CD4-positive, alpha-beta T cell (primary cell): ENCODE measurements at regions not wholly inside any gene's neighbourhood (a gene's known extent, or its start where the extent isn't known, plus 50 kb on each side); places are given as distances from the start of the nearest gene placed in this dataset.

Experiments used
- ATAC-seq: fragments of 200-7000 bp; cut with Tn5 transposase; one replicate; pipeline ENCODE4 v1.10.0; 2022; ENCODE audit warnings: mild to moderate bottlenecking; ENCODE audit not compliant: poor library complexity
- CTCF ChIA-PET: fragments of 350-600 bp; sonication (Branson Sonifier 250); formaldehyde crosslinking; loops from one replicate; lab custom pipeline; 2021; ENCODE audit warnings: antibody characterized with exemption, inconsistent platforms; lab: Charles Lee
- POLR2A ChIA-PET: fragments of 350-600 bp; sonication (Branson Sonifier 250); formaldehyde crosslinking; loops from one replicate; lab custom pipeline; 2021; ENCODE audit warnings: antibody characterized with exemption, inconsistent platforms; lab: Charles Lee
- DNase-seq, 14 experiments: peaks; one replicate each; pipeline ENCODE4 v3.0.0-alpha.2; 2013 to 2020; ENCODE audit warnings: mixed read lengths in 2 of 14
- H3K27ac ChIP-seq, 2 donors: one replicate each; pipeline versions ENCODE4 v1.5.1 to v1.7.0; 2013; ENCODE audit warnings: low read length in 2 of 2, low read depth in 1 of 2, mild to moderate bottlenecking in 1 of 2
- H3K27me3 ChIP-seq, 2 experiments: 1 replicate in 1 of 2; 2 replicates in 1 of 2; pipeline versions ENCODE4 v1.6.1 to v1.7.0; 2013; ENCODE audit warnings: low read length in 2 of 2, control low read depth in 1 of 2, mild to moderate bottlenecking in 1 of 2, moderate library complexity in 1 of 2; ENCODE audit not compliant: insufficient read depth in 2 of 2, control insufficient read depth in 1 of 2
- H3K36me3 ChIP-seq: one replicate; pipeline ENCODE4 v1.6.1; 2013; ENCODE audit warnings: low read length, control low read depth; ENCODE audit not compliant: insufficient read depth
- H3K4me1 ChIP-seq: one replicate; pipeline ENCODE4 v1.6.1; 2013; ENCODE audit warnings: low read length, control low read depth; ENCODE audit not compliant: insufficient read depth
- H3K4me3 ChIP-seq: one replicate; pipeline ENCODE4 v1.5.1; 2013; ENCODE audit warnings: mild to moderate bottlenecking, low read length, moderate library complexity
- H3K9me3 ChIP-seq, 2 experiments: 1 replicate in 1 of 2; 2 replicates in 1 of 2; pipeline versions ENCODE4 v1.6.1 to v1.7.0; 2013; ENCODE audit warnings: low read length in 2 of 2, mild to moderate bottlenecking in 2 of 2, control low read depth in 1 of 2, moderate library complexity in 1 of 2; ENCODE audit not compliant: control insufficient read depth in 1 of 2, insufficient read depth in 1 of 2
- H3K27ac Mint-ChIP-seq: one replicate; pipeline ENCODE4 v1.8.0; 2020; ENCODE audit warnings: mixed read lengths
- H3K27me3 Mint-ChIP-seq: one replicate; pipeline ENCODE4 v1.8.0; 2021; ENCODE audit warnings: mixed read lengths
- H3K36me3 Mint-ChIP-seq: one replicate; pipeline ENCODE4 v1.8.0; 2021; ENCODE audit warnings: low read depth, mixed read lengths
- H3K4me1 Mint-ChIP-seq: one replicate; pipeline ENCODE4 v1.8.0; 2021; ENCODE audit warnings: low read depth, mixed read lengths
- H3K4me3 Mint-ChIP-seq: one replicate; pipeline ENCODE4 v1.8.0; 2020; ENCODE audit warnings: mild to moderate bottlenecking, mixed read lengths
- H3K9me3 Mint-ChIP-seq: one replicate; pipeline ENCODE4 v1.8.0; 2020; ENCODE audit warnings: mixed read lengths
- CTCF ChIP-seq: fragments of 200-600 bp; IDR thresholded peaks from one replicate; pipeline ENCODE4 v1.8.0; 2022; ENCODE audit warnings: antibody characterized with exemption, mild to moderate bottlenecking
- intact Hi-C, 2 experiments: fragments of 100-400 bp; cut with DNase I in 1 of 2; cut with micrococcal nuclease in 1 of 2; formaldehyde crosslinking; loops; one replicate each; pipeline versions ENCODE4 v1.15.1 to v1.9.0; 2023 to 2025; cut with DNase I, micrococcal nuclease

DNA sequence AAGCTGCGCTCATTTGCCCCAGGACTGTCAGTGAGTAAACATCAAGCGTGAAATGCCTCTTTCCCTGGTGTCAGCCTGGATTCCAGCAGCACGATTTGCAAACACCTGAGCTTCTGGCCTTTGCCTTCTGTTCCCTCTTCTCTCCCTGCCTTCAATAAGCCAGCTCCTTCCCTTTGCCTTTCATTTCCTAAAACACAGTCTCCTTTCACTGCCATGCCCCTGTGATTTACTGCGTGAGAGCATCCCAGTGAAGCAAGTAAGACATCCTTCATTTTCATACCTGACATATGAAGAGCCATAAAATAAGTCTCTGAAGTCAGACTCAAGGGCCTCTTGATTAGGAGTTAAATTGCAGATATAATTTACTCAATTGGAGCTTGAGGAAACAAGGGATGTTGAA, 681.8 kb downstream of the TYW1 start:
- H3K4me3 Mint-ChIP-seq = no peak overlapping the region
- no peak overlapping the region for H3K4me3 ChIP-seq
- intact Hi-C loops = no loop called here
- H3K4me1 ChIP-seq = no peaks in the 10 kb centered on the region
- no peaks in the 10 kb centered on the region for H3K36me3 ChIP-seq
- no peak overlapping the region for H3K27ac ChIP-seq
- peaks cover 12% of the 10 kb centered on the region for H3K9me3 Mint-ChIP-seq
- H3K27me3 Mint-ChIP-seq = no peaks in the 10 kb centered on the region
- ChIA-PET CTCF (no interaction called here), POLR2A (no interaction called here)
- DNase-seq = no peak
- no peaks in the 10 kb centered on the region for H3K4me1 Mint-ChIP-seq
- no peak for TF ChIP-seq CTCF
- H3K27me3 ChIP-seq = no peaks in the 10 kb centered on the region
- no peak for ATAC-seq
- H3K9me3 ChIP-seq = peaks cover 0 to 15% of the 10 kb centered on the region in 2 experiments
- H3K27ac Mint-ChIP-seq = no peak overlapping the region
- no peaks in the 10 kb centered on the region for H3K36me3 Mint-ChIP-seq

- no peak overlapping the region for H3K4me3 Mint-ChIP-seq
- no peaks in the 10 kb centered on the region for H3K4me1 Mint-ChIP-seq
- H3K27ac Mint-ChIP-seq = no peak overlapping the region
- peaks cover 0 to 17% of the 10 kb centered on the region in 2 experiments for H3K9me3 ChIP-seq
- peaks cover 16% of the 10 kb centered on the region for H3K9me3 Mint-ChIP-seq
- H3K27me3 ChIP-seq = no peaks in the 10 kb centered on the region
- no peaks in the 10 kb centered on the region for H3K36me3 Mint-ChIP-seq
- ATAC-seq (no peak), DNase-seq (no peak)
- no peak overlapping the region for H3K4me3 ChIP-seq
- ChIA-PET POLR2A (no interaction called here), CTCF (no interaction called here)
- H3K27ac ChIP-seq = no peak overlapping the region
- intact Hi-C loops = no loop called here
- no peak for TF ChIP-seq CTCF
- H3K4me1 ChIP-seq = no peaks in the 10 kb centered on the region
- no peaks in the 10 kb centered on the region for H3K27me3 Mint-ChIP-seq
- no peaks in the 10 kb centered on the region for H3K36me3 ChIP-seq
These were observed 687.0 kb downstream of the TYW1 start for GRCh38 chr7:67683628-67684027.

- POLR2A ChIA-PET = no interaction called here
- intact Hi-C loops = no loop called here
- peaks cover 8% of the 10 kb centered on the region for H3K9me3 Mint-ChIP-seq
- Histone ChIP-seq H3K27me3 (no peaks in the 10 kb centered on the region), H3K9me3 (peaks cover 0 to 22% of the 10 kb centered on the region in 2 experiments), H3K4me1 (no peaks in the 10 kb centered on the region), H3K4me3 (no peak overlapping the region), H3K36me3 (no peaks in the 10 kb centered on the region), H3K27ac (no peak overlapping the region)
- no peak overlapping the region for H3K27ac Mint-ChIP-seq
- CTCF ChIA-PET = no interaction called here
- no peak for ATAC-seq
- no peaks in the 10 kb centered on the region for H3K4me1 Mint-ChIP-seq
- H3K36me3 Mint-ChIP-seq = no peaks in the 10 kb centered on the region
- TF ChIP-seq CTCF = no peak
- H3K4me3 Mint-ChIP-seq = no peak overlapping the region
- no peak for DNase-seq
- H3K27me3 Mint-ChIP-seq = no peaks in the 10 kb centered on the region
These were observed 694.1 kb downstream of the TYW1 start for GRCh38 chr7:67690700-67691099.
